Smooth muscle cell (in vitro differentiated cells): ENCODE measurements at regions not wholly inside any gene's neighbourhood (a gene's known extent, or its start where the extent isn't known, plus 50 kb on each side); places are given as distances from the start of the nearest gene placed in this dataset.

Experiments
- DNase-seq: peaks from one replicate; lab custom pipeline; 2025; ENCODE audit not compliant: unreplicated experiment; lab: John Stamatoyannopoulos, UW
- H2AFZ ChIP-seq: fragments of 200-600 bp; sonication (generic); 2 replicates; pipeline ENCODE4 v1.6.0; 2016; ENCODE audit warnings: antibody characterized with exemption, low read depth, mild to moderate bottlenecking
- H3F3A ChIP-seq: fragments of 200-600 bp; sonication (generic); 2 replicates; pipeline ENCODE4 v1.6.0; 2017; ENCODE audit warnings: antibody characterized with exemption, low read depth
- H3K27ac ChIP-seq: fragments of 200-600 bp; sonication (generic); 2 replicates; pipeline ENCODE4 v1.5.1; 2016; ENCODE audit warnings: low read depth, mild to moderate bottlenecking
- H3K27me3 ChIP-seq: fragments of 200-600 bp; sonication (generic); 2 replicates; pipeline ENCODE4 v1.6.1; 2016; ENCODE audit warnings: low read depth, mild to moderate bottlenecking
- H3K36me3 ChIP-seq: fragments of 200-600 bp; sonication (generic); 2 replicates; pipeline ENCODE4 v1.5.1; 2016; ENCODE audit warnings: low read depth
- H3K4me1 ChIP-seq: fragments of 200-600 bp; sonication (generic); 2 replicates; pipeline ENCODE4 v1.5.1; 2016; ENCODE audit warnings: low read depth
- H3K4me2 ChIP-seq: fragments of 200-600 bp; sonication (generic); 2 replicates; pipeline ENCODE4 v1.6.0; 2016; ENCODE audit warnings: mild to moderate bottlenecking
- H3K4me3 ChIP-seq: fragments of 200-600 bp; sonication (generic); 2 replicates; pipeline ENCODE4 v1.5.1; 2016; ENCODE audit warnings: mild to moderate bottlenecking
- H3K79me2 ChIP-seq: fragments of 200-600 bp; sonication (generic); 2 replicates; pipeline ENCODE4 v1.6.0; 2016; ENCODE audit warnings: low read depth, mild to moderate bottlenecking
- H3K9ac ChIP-seq: fragments of 200-600 bp; sonication (generic); 2 replicates; pipeline ENCODE4 v1.6.0; 2016; ENCODE audit warnings: low read depth
- H3K9me3 ChIP-seq: fragments of 200-600 bp; sonication (generic); replicated peaks from 2 replicates; pipeline ENCODE4 v1.5.1; 2016; ENCODE audit warnings: low read depth
- H4K20me1 ChIP-seq: fragments of 200-600 bp; sonication (generic); 2 replicates; pipeline ENCODE4 v1.6.0; 2016; ENCODE audit warnings: low read depth
- WGBS: methylation state at CpG from one replicate; pipeline ENCODE4 v1.1.7; 2016; ENCODE audit warnings: low lambda C conversion rate; 5-methylcytosine and 5-hydroxymethylcytosine counted together
- TF ChIP-seq, protein P1 (sequence below): fragments of 200-600 bp; sonication (generic); IDR thresholded peaks from 2 replicates; pipeline ENCODE4 v1.5.1; 2017; ENCODE audit warnings: borderline replicate concordance, mild to moderate bottlenecking, antibody characterized with exemption; ENCODE audit not compliant: insufficient read depth, poor library complexity, severe bottlenecking

DNA sequence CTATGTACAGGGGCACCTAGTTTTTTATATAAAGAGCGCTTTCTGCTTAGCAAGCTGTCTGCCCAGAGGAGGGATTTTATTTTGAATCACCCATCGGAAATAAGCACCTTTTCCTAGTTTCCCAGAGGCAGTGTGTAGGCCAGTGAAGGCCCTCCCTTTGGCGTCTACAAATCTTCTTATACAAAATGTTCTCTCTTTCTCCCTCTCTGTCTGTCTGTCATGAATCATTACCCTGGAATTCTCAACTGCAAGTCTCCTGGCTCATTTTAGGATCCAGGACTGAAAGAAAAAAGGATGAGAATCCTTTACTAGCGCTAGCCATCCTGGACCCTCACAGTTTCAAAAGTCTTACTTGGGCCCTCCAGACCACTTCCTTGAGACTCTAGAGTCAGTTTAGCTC is 728.1 kb downstream of the OTOL1 start:
- TF ChIP-seq, protein P1, sequence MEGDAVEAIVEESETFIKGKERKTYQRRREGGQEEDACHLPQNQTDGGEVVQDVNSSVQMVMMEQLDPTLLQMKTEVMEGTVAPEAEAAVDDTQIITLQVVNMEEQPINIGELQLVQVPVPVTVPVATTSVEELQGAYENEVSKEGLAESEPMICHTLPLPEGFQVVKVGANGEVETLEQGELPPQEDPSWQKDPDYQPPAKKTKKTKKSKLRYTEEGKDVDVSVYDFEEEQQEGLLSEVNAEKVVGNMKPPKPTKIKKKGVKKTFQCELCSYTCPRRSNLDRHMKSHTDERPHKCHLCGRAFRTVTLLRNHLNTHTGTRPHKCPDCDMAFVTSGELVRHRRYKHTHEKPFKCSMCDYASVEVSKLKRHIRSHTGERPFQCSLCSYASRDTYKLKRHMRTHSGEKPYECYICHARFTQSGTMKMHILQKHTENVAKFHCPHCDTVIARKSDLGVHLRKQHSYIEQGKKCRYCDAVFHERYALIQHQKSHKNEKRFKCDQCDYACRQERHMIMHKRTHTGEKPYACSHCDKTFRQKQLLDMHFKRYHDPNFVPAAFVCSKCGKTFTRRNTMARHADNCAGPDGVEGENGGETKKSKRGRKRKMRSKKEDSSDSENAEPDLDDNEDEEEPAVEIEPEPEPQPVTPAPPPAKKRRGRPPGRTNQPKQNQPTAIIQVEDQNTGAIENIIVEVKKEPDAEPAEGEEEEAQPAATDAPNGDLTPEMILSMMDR, result no peak
- H3K36me3 ChIP-seq, result no peaks in the 10 kb centered on the region

DNA sequence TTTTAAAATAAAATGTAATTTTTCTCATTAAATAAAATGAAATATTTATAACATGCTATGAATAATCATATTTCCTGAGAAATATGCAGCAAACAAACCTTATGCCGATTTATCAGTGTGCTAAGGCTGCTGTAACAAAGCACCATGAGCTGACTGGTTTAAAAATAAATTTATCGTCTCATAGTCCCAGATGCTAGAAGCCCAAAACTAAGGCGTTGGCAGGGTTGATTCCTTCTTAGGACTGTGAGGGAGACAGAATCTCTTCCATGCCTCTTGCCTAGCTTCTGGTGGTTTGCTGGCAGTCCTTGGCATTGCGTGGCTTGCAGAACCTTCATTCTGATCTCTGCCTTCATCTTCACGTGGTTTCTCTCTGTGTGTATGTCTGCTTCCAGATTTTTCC is 740.3 kb downstream of the OTOL1 start:
- Histone ChIP-seq H3F3A (no peaks in the 10 kb centered on the region), H2AFZ (no peak overlapping the region)

More for the DNA sequence above, 728.1 kb downstream of the OTOL1 start:
- no peak overlapping the region for H3K27ac ChIP-seq
- 64% methylated on average over 4 of the region's 4 CpGs for WGBS
- DNase-seq, result no peak
- H3K9me3 ChIP-seq, result no peaks in the 10 kb centered on the region
- H3K27me3 ChIP-seq, result no peaks in the 10 kb centered on the region
- H3K4me3 ChIP-seq, result no peak overlapping the region
- no peaks in the 10 kb centered on the region for H3K79me2 ChIP-seq
- H3K9ac ChIP-seq, result no peak overlapping the region
- peak overlapping the region; percentile 75 for H2AFZ ChIP-seq
- no peaks in the 10 kb centered on the region for H3K4me1 ChIP-seq
- H3K4me2 ChIP-seq, result no peak overlapping the region
- H4K20me1 ChIP-seq, result no peaks in the 10 kb centered on the region
- no peaks in the 10 kb centered on the region for H3F3A ChIP-seq

DNA sequence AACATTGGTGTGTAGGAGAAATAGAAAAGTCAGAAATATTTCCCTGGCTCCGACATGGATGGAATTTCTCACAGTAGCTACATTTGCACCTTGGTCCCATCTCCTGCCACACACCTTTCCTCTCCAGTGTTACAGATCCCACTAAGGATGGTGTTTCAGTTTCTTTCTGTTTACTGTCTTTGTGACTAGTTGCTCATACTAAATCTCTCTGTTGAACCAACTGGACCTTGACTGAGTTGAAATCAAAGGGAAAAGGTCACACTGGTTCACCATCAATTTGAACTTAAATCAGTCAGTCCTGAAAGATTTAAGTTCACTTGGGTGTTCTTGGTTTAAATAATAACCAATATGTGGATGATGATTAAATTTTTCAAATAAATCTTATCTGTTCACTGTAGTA is 754.2 kb downstream of the OTOL1 start:
- DNase-seq, result no peak

More for the DNA sequence above, 740.3 kb downstream of the OTOL1 start:
- H4K20me1 ChIP-seq, result no peaks in the 10 kb centered on the region
- TF ChIP-seq, protein P1, result no peak
- H3K9me3 ChIP-seq, result no peaks in the 10 kb centered on the region
- H3K27me3 ChIP-seq, result no peaks in the 10 kb centered on the region
- H3K79me2 ChIP-seq, result no peaks in the 10 kb centered on the region
- no peaks in the 10 kb centered on the region for H3K36me3 ChIP-seq
- H3K4me2 ChIP-seq, result no peak overlapping the region
- WGBS, result 88% methylated on average over 5 of the region's 5 CpGs
- no peak overlapping the region for H3K4me3 ChIP-seq
- H3K27ac ChIP-seq, result no peak overlapping the region
- DNase-seq, result no peak
- H3K4me1 ChIP-seq, result no peaks in the 10 kb centered on the region
- no peak overlapping the region for H3K9ac ChIP-seq

DNA sequence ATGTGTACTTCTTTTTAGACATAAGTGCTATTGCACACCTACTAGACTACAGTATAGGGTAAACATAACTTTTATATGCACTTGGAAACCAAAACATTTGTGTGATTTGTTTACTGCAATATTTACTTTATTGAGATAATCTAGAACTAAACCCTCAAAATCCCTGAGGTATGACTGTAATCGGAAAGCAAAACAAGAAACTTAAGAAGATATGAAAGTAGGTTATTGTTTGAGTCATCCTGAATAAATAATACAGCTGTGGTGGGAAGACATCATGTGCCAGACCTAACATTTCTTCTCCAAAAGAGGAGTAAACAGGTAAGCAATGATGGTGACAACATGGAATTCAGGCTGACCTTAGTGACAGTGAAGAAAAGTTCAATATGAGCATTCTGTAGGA is 765.5 kb downstream of the OTOL1 start:
- TF ChIP-seq, protein P1, result no peak
- Histone ChIP-seq H2AFZ (no peak overlapping the region), H3K9me3 (peaks cover 3% of the 10 kb centered on the region), H3K27me3 (no peaks in the 10 kb centered on the region), H3K4me1 (no peaks in the 10 kb centered on the region), H4K20me1 (no peaks in the 10 kb centered on the region), H3K4me3 (no peak overlapping the region), H3F3A (no peaks in the 10 kb centered on the region), H3K36me3 (no peaks in the 10 kb centered on the region), H3K27ac (no peak overlapping the region), H3K79me2 (no peaks in the 10 kb centered on the region), H3K4me2 (no peak overlapping the region), H3K9ac (no peak overlapping the region)
- no peak for DNase-seq
- 81% methylated on average over 1 of the region's 1 CpG for WGBS

More for the DNA sequence above, 754.2 kb downstream of the OTOL1 start:
- H2AFZ ChIP-seq, result no peak overlapping the region
- no peak overlapping the region for H3K4me2 ChIP-seq
- no peak overlapping the region for H3K9ac ChIP-seq
- H3F3A ChIP-seq, result no peaks in the 10 kb centered on the region
- H3K36me3 ChIP-seq, result no peaks in the 10 kb centered on the region
- no peaks in the 10 kb centered on the region for H3K79me2 ChIP-seq
- no peaks in the 10 kb centered on the region for H3K27me3 ChIP-seq
- H3K4me3 ChIP-seq, result no peak overlapping the region
- no peaks in the 10 kb centered on the region for H4K20me1 ChIP-seq
- no peak overlapping the region for H3K27ac ChIP-seq
- H3K9me3 ChIP-seq, result no peaks in the 10 kb centered on the region
- TF ChIP-seq, protein P1, result no peak
- H3K4me1 ChIP-seq, result peaks cover 5% of the 10 kb centered on the region
- WGBS, result 86% methylated on average over 1 of the region's 1 CpG
